Hematopoietic multipotent progenitor cell treated with erythropoietin and hydrocortisone succinate and interleukin-3 and kit ligand, for 4 days (in vitro differentiated cells): ENCODE measurements at regions not wholly inside any gene's neighbourhood (a gene's known extent, or its start where the extent isn't known, plus 50 kb on each side); places are given as distances from the start of the nearest gene placed in this dataset.
"Not testable (repeated sequence)": the region's sequence is repeated elsewhere in the genome, so short reads cannot be mapped to it uniquely, and the experiment has no call there.

Experiments
- DNase-seq: peaks from one replicate; pipeline ENCODE4 v3.0.0-alpha.2; 2015

GRCh38 chr6:142637624-142638351, 307.2 kb downstream of the HIVEP2 start:
- no peak for DNase-seq

- DNase-seq, result no peak
Observed at GRCh38 chr6:142642651-142643050, 302.3 kb downstream of the HIVEP2 start.

GRCh38 chr6:142644866-142645265, 300.1 kb downstream of the HIVEP2 start:
- DNase-seq, result no peak

- DNase-seq, result no peak
Observed at GRCh38 chr6:142645663-142646062, 299.3 kb downstream of the HIVEP2 start.

- no peak for DNase-seq
Observed at GRCh38 chr6:142647449-142648035, 297.4 kb downstream of the HIVEP2 start.

- DNase-seq, result peak; percentile 31
Observed at GRCh38 chr6:142648036-142648451, 296.9 kb downstream of the HIVEP2 start.

- DNase-seq, result no peak
Observed at GRCh38 chr6:142648526-142648925, 296.4 kb downstream of the HIVEP2 start.

- DNase-seq, result not testable (repeated sequence)
Observed at GRCh38 chr6:142649438-142650234, 295.3 kb downstream of the HIVEP2 start.

- no peak for DNase-seq
Observed at GRCh38 chr6:142651384-142651783, 293.6 kb downstream of the HIVEP2 start.

GRCh38 chr6:142653710-142654420, 291.1 kb downstream of the HIVEP2 start:
- no peak for DNase-seq

- DNase-seq, result no peak
Observed at GRCh38 chr6:142659661-142660060, 285.3 kb downstream of the HIVEP2 start.

GRCh38 chr6:142665393-142665792, 279.6 kb downstream of the HIVEP2 start:
- no peak for DNase-seq

GRCh38 chr6:142666599-142667185, 278.3 kb downstream of the HIVEP2 start:
- no peak for DNase-seq

GRCh38 chr6:142669471-142670351, 275.3 kb downstream of the HIVEP2 start:
- DNase-seq, result no peak

- DNase-seq, result no peak
Observed at GRCh38 chr6:142671791-142672190, 273.2 kb downstream of the HIVEP2 start.

GRCh38 chr6:142675517-142675916, 269.5 kb downstream of the HIVEP2 start:
- DNase-seq, result no peak

- no peak for DNase-seq
Observed at GRCh38 chr6:142676027-142676443, 268.9 kb downstream of the HIVEP2 start.

GRCh38 chr6:142676647-142677192, 268.3 kb downstream of the HIVEP2 start:
- DNase-seq, result no peak

- no peak for DNase-seq
Observed at GRCh38 chr6:142679907-142680700, 264.9 kb downstream of the HIVEP2 start.

- no peak for DNase-seq
Observed at GRCh38 chr6:142681099-142681498, 263.9 kb downstream of the HIVEP2 start.

- no peak for DNase-seq
Observed at GRCh38 chr6:142682985-142683384, 262.0 kb downstream of the HIVEP2 start.
